ENCODE measurements at regions not wholly inside any gene's neighbourhood (a gene's known extent, or its start where the extent isn't known, plus 50 kb on each side); places are given as distances from the start of the nearest gene placed in this dataset.

- Histone ChIP-seq H3K9ac (ENCODE audit: low read depth, low read length, poor library complexity, severe bottlenecking) (no peak overlapping the region), H3K9me3 (ENCODE audit: insufficient read depth, low read depth, low read length) (no peaks in the 10 kb centered on the region), H4K20me1 (ENCODE audit: insufficient read depth, low read length, poor library complexity, severe bottlenecking) (no peaks in the 10 kb centered on the region), H3K27me3 (ENCODE audit: insufficient read depth, low read length, poor library complexity, severe bottlenecking) (peaks cover 3% of the 10 kb centered on the region), H3K9me2 (replicated peaks; ENCODE audit: low read depth, low read length) (no peaks in the 10 kb centered on the region), H3K36me3 (ENCODE audit: insufficient read depth, low read length) (no peaks in the 10 kb centered on the region), H3F3A (ENCODE audit: low read depth) (no peaks in the 10 kb centered on the region), H2AFZ (ENCODE audit: low read length) (no peak overlapping the region), H3K4me1 (ENCODE audit: insufficient read depth, low read length, poor library complexity, severe bottlenecking) (no peaks in the 10 kb centered on the region), H3K4me2 (ENCODE audit: low read depth, low read length, poor library complexity, severe bottlenecking) (no peak overlapping the region), H3K79me2 (ENCODE audit: insufficient read depth, low read length) (no peaks in the 10 kb centered on the region), H3K4me3 (ENCODE audit: low read length, poor library complexity, severe bottlenecking) (no peak overlapping the region)
- TF ChIP-seq EZH2phosphoT487 (IDR thresholded peaks at IDR 0.05; ENCODE audit: borderline replicate concordance) (no peak), CTCF (conservative IDR thresholded peaks at IDR 0.05; ENCODE audit: low read length) (0 out of 2 replicates have a peak, but pooled peaks have one; percentile 17)
These were observed 185.2 kb downstream of the ANXA2 start for GRCh38 chr15:60212536-60212935.

GRCh38 chr15:60213377-60214000 is 184.3 kb downstream of the ANXA2 start:
- H3K4me1 ChIP-seq (ENCODE audit: insufficient read depth, low read length, poor library complexity, severe bottlenecking): no peaks in the 10 kb centered on the region
- H3K9ac ChIP-seq (ENCODE audit: low read depth, low read length, poor library complexity, severe bottlenecking): no peak overlapping the region

DNA sequence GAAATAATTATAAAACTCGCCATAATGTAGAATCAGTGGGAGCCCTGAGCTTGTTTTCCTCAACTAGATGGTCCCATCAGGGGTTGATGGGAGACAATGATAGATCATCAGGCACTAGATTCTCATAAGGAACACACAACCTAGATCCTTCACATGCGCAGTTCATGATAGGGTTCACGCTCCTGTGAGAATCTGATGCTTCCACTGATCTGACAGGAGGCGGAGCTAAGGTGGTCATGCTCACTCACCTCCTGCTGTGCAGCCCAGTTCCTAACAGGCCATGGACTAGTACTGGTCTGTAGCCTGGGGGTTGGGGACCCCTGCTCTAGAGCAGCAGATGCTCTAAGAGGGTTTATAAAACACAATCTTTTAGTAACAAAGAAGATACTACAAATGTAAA is 183.6 kb downstream of the ANXA2 start:
- Histone ChIP-seq H3K79me2 (ENCODE audit: insufficient read depth, low read length) (no peaks in the 10 kb centered on the region), H3K36me3 (ENCODE audit: insufficient read depth, low read length) (no peaks in the 10 kb centered on the region), H2AFZ (ENCODE audit: low read length) (no peak overlapping the region), H3K9me3 (ENCODE audit: insufficient read depth, low read depth, low read length) (no peaks in the 10 kb centered on the region), H3K9me2 (replicated peaks; ENCODE audit: low read depth, low read length) (no peaks in the 10 kb centered on the region), H3K4me2 (ENCODE audit: low read depth, low read length, poor library complexity, severe bottlenecking) (no peak overlapping the region), H3F3A (ENCODE audit: low read depth) (no peaks in the 10 kb centered on the region), H3K4me3 (ENCODE audit: low read length, poor library complexity, severe bottlenecking) (no peak overlapping the region), H3K4me1 (ENCODE audit: insufficient read depth, low read length, poor library complexity, severe bottlenecking) (no peaks in the 10 kb centered on the region), H3K27me3 (ENCODE audit: insufficient read depth, low read length, poor library complexity, severe bottlenecking) (no peaks in the 10 kb centered on the region), H3K9ac (ENCODE audit: low read depth, low read length, poor library complexity, severe bottlenecking) (no peak overlapping the region), H4K20me1 (ENCODE audit: insufficient read depth, low read length, poor library complexity, severe bottlenecking) (no peaks in the 10 kb centered on the region)
- TF ChIP-seq EZH2phosphoT487 (IDR thresholded peaks at IDR 0.05; ENCODE audit: borderline replicate concordance) (no peak), CTCF (conservative IDR thresholded peaks at IDR 0.05; ENCODE audit: low read length) (no peak)

More at GRCh38 chr15:60213377-60214000, 184.3 kb downstream of the ANXA2 start:
- Histone ChIP-seq H3K9me2 (replicated peaks; ENCODE audit: low read depth, low read length) (no peaks in the 10 kb centered on the region), H3K36me3 (ENCODE audit: insufficient read depth, low read length) (no peaks in the 10 kb centered on the region), H3K79me2 (ENCODE audit: insufficient read depth, low read length) (no peaks in the 10 kb centered on the region), H3K9me3 (ENCODE audit: insufficient read depth, low read depth, low read length) (no peaks in the 10 kb centered on the region), H2AFZ (ENCODE audit: low read length) (no peak overlapping the region), H3K4me2 (ENCODE audit: low read depth, low read length, poor library complexity, severe bottlenecking) (no peak overlapping the region), H3F3A (ENCODE audit: low read depth) (no peaks in the 10 kb centered on the region), H3K27me3 (ENCODE audit: insufficient read depth, low read length, poor library complexity, severe bottlenecking) (no peaks in the 10 kb centered on the region), H3K4me3 (ENCODE audit: low read length, poor library complexity, severe bottlenecking) (no peak overlapping the region), H4K20me1 (ENCODE audit: insufficient read depth, low read length, poor library complexity, severe bottlenecking) (no peaks in the 10 kb centered on the region)
- no peak for TF ChIP-seq EZH2phosphoT487 (IDR thresholded peaks at IDR 0.05; ENCODE audit: borderline replicate concordance)
- TF ChIP-seq CTCF (conservative IDR thresholded peaks at IDR 0.05; ENCODE audit: low read length): no peak

Measured in Loucy (cell line).